RWPE1 (cell line): ENCODE measurements at regions not wholly inside any gene's neighbourhood (a gene's known extent, or its start where the extent isn't known, plus 50 kb on each side); places are given as distances from the start of the nearest gene placed in this dataset.

ENCODE experiments used
- CTCF ChIA-PET: fragments of 350-600 bp; sonication (Branson Sonifier 250); formaldehyde crosslinking; extraction: SDS; loops from one replicate; lab custom pipeline; 2021; lab: Yijun Ruan, JAX
- POLR2A ChIA-PET: fragments of 400-600 bp; formaldehyde crosslinking; extraction: SDS; loops from one replicate; lab custom pipeline; 2020; ENCODE audit warnings: antibody characterized with exemption; ENCODE audit not compliant: low non-redundant PET; lab: Yijun Ruan, JAX
- DNase-seq: peaks from one replicate; pipeline ENCODE4 v3.0.0; 2012; ENCODE audit warnings: low spot score
- H3K27ac ChIP-seq: fragments of 450-650 bp; 2 replicates; pipeline ENCODE4 v1.5.1; 2017
- TF ChIP-seq, protein P1 (sequence below): fragments of 450-650 bp; conservative IDR thresholded peaks from 2 replicates; pipeline ENCODE4 v1.5.1; 2017; ENCODE audit warnings: low read depth, mild to moderate bottlenecking

DNA sequence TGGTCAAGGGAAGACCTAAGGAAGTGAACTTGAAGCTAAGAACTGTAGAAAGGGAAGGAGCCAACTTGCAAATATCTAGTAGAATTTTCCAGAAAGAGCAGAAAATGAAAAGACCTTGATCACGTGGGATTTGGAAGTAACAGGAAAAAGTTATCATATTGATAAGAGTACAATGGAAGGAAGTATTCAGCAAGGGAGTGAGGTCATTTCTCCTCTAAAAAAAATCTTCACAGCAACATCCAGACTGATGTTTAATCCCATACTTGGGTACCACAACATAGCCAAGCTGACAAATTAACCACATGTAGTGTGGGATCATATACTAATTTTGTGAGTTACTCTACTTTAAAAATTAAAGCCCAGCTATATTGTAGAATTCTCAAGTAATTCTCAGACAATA lies 207.0 kb upstream of the CXCL12 start:
- ChIA-PET CTCF (no interaction called here), POLR2A (no interaction called here)
- no peak for DNase-seq
- H3K27ac ChIP-seq, result no peak overlapping the region
- TF ChIP-seq, protein P1, sequence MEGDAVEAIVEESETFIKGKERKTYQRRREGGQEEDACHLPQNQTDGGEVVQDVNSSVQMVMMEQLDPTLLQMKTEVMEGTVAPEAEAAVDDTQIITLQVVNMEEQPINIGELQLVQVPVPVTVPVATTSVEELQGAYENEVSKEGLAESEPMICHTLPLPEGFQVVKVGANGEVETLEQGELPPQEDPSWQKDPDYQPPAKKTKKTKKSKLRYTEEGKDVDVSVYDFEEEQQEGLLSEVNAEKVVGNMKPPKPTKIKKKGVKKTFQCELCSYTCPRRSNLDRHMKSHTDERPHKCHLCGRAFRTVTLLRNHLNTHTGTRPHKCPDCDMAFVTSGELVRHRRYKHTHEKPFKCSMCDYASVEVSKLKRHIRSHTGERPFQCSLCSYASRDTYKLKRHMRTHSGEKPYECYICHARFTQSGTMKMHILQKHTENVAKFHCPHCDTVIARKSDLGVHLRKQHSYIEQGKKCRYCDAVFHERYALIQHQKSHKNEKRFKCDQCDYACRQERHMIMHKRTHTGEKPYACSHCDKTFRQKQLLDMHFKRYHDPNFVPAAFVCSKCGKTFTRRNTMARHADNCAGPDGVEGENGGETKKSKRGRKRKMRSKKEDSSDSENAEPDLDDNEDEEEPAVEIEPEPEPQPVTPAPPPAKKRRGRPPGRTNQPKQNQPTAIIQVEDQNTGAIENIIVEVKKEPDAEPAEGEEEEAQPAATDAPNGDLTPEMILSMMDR, result no peak

DNA sequence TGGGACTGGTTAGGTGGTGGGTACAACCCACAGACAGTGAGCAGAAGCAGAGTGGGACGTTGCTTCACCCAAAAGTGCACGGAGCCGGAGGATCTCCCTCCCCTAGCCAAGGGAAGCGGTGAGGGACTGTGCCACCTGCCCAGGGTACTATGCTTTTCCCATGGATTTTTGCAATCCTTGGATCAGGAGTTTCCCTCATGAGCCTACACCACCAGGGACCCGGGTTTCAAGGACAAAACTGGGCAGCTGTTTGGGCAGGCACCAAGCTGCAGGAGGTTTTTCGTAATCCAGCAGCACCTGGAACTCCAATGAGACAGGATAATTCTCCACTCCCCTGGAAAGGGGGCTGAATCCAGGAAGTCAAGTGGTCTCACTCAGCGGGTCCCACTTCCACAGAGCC lies 209.1 kb upstream of the CXCL12 start:
- ChIA-PET CTCF (no interaction called here), POLR2A (no interaction called here)
- DNase-seq, result no peak
- no peak overlapping the region for H3K27ac ChIP-seq
- TF ChIP-seq, protein P1, result no peak

DNA sequence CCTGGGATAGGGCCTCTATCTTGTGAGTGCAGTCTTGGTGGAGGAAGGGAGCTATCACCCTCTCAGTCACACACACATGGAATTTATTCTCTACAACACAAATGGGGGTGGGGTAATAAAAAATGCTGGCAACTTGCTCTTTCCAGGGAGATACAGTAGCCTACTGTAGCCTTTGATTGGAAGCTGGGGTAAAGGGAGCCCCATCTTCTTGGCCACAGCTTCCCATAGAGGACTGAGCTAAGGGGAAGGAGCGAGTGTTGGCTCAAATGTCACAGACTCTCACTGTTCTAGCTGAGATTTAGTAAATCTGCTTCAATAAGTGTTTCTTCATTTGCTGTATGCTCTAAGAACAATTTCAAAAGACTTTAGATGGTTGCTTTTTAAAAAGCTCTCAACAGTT lies 222.2 kb upstream of the CXCL12 start:
- ChIA-PET POLR2A (no interaction called here), CTCF (no interaction called here)
- no peak for DNase-seq
- no peak overlapping the region for H3K27ac ChIP-seq
- TF ChIP-seq, protein P1, result no peak

DNA sequence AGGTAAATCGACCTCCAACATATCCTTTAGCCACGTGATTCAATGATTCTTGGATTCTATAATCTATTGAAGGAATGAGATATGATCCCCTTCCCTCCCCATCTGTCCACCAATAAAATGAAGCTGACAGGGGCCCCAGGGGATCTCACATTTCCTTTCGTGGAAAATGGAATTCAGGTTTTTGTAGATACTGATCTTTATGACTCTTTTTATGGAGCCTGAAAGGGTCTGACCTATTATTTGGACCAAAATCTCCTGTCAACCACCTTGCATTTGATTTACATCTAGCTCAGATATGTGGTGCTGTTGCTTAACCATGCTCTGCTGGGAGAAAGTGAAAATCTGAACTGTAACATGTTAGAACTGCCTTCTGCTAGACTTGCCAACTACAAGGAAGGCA lies 234.0 kb upstream of the CXCL12 start:
- ChIA-PET POLR2A (no interaction called here), CTCF (interaction anchor here (0.6 kb wide), 1 partner anchor 621 kb away, joined by 3 read pairs; no protein-coding TSS in a partner anchor)
- H3K27ac ChIP-seq, result no peak overlapping the region
- TF ChIP-seq, protein P1, result no peak
- DNase-seq, result no peak

- H3K27ac ChIP-seq, result no peak overlapping the region
- DNase-seq, result no peak
- POLR2A ChIA-PET, result no interaction called here
- CTCF ChIA-PET, result no interaction called here
- TF ChIP-seq, protein P1, result no peak
Measured at GRCh38 chr10:44619521-44619920, 234.6 kb upstream of the CXCL12 start.

GRCh38 chr10:44619975-44620374 lies 235.1 kb upstream of the CXCL12 start:
- H3K27ac ChIP-seq, result no peak overlapping the region
- ChIA-PET CTCF (no interaction called here), POLR2A (no interaction called here)
- no peak for DNase-seq
- TF ChIP-seq, protein P1, result no peak
